ENCODE measurements at regions not wholly inside any gene's neighbourhood (a gene's known extent, or its start where the extent isn't known, plus 50 kb on each side); places are given as distances from the start of the nearest gene placed in this dataset.

GRCh38 chr6:93848031-93848742, 428.8 kb upstream of the EPHA7 start:
- no peak for TF ChIP-seq ZBTB10 (CRISPR knock-in tag; IDR thresholded peaks at IDR 0.05; ENCODE audit: borderline replicate concordance)
- no peak for TF ChIP-seq SP2 (CRISPR knock-in tag; IDR thresholded peaks at IDR 0.05)
- TF ChIP-seq CTCF (CRISPR knock-in tag; IDR thresholded peaks at IDR 0.05) = no peak
- TF ChIP-seq TBP (CRISPR knock-in tag; IDR thresholded peaks at IDR 0.05) = no peak
- TF ChIP-seq KDM5A (IDR thresholded peaks at IDR 0.05; ENCODE audit: borderline replicate concordance, low read length) = no peak
- no peak for TF ChIP-seq ZNF577 (CRISPR knock-in tag; IDR thresholded peaks at IDR 0.05; ENCODE audit: borderline replicate concordance, low read depth)
- TF ChIP-seq NR3C1 (CRISPR knock-in tag; IDR thresholded peaks at IDR 0.05) = no peak
- no peak for TF ChIP-seq PREB (CRISPR knock-in tag; IDR thresholded peaks at IDR 0.05)
- no peak for TF ChIP-seq DDIT3 (CRISPR knock-in tag; IDR thresholded peaks at IDR 0.05)
- TF ChIP-seq NFRKB (IDR thresholded peaks at IDR 0.05) = no peak

Measured in HepG2 (cell line).